ENCODE measurements at regions not wholly inside any gene's neighbourhood (a gene's known extent, or its start where the extent isn't known, plus 50 kb on each side); places are given as distances from the start of the nearest gene placed in this dataset.

- no peak for TF ChIP-seq CTCF (IDR thresholded peaks at IDR 0.05)
Measured at GRCh38 chr3:176789281-176789705, 408.0 kb downstream of the TBL1XR1 start.

GRCh38 chr3:176787506-176787905, 409.8 kb downstream of the TBL1XR1 start:
- intact Hi-C loops (cut with DNase I), result no loop called here
- no peaks in the 10 kb centered on the region for H3K4me1 ChIP-seq
- no peaks in the 10 kb centered on the region for H3K27me3 ChIP-seq (ENCODE audit: insufficient read depth in 3 of 3, low read length in 2 of 3)
- WGBS, 3 donors, result 62 to 76% (median 63%) methylated on average over 3 of the region's 3 CpGs
- ATAC-seq (no peak), DNase-seq (no peak)
- no peak overlapping the region for H3K27ac ChIP-seq
- no peaks in the 10 kb centered on the region for H3K9me3 ChIP-seq
- H3K36me3 ChIP-seq (ENCODE audit: insufficient read depth in 1 of 2, low read depth in 1 of 2), result no peaks in the 10 kb centered on the region
- no peak overlapping the region for H3K4me3 ChIP-seq
- TF ChIP-seq CTCF (IDR thresholded peaks at IDR 0.05), result no peak

More at GRCh38 chr3:176789281-176789705, 408.0 kb downstream of the TBL1XR1 start:
- Histone ChIP-seq H3K4me3 (no peak overlapping the region), H3K9me3 (no peaks in the 10 kb centered on the region), H3K36me3 (ENCODE audit: insufficient read depth in 1 of 2, low read depth in 1 of 2) (no peaks in the 10 kb centered on the region), H3K27me3 (ENCODE audit: insufficient read depth in 3 of 3, low read length in 2 of 3) (no peaks in the 10 kb centered on the region), H3K27ac (no peak overlapping the region), H3K4me1 (no peaks in the 10 kb centered on the region)
- WGBS, 3 donors, result 83 to 92% (median 89%) methylated on average over 1 of the region's 1 CpG
- DNase-seq, result no peak
- intact Hi-C loops (cut with DNase I), result no loop called here
- no peak for ATAC-seq

DNA sequence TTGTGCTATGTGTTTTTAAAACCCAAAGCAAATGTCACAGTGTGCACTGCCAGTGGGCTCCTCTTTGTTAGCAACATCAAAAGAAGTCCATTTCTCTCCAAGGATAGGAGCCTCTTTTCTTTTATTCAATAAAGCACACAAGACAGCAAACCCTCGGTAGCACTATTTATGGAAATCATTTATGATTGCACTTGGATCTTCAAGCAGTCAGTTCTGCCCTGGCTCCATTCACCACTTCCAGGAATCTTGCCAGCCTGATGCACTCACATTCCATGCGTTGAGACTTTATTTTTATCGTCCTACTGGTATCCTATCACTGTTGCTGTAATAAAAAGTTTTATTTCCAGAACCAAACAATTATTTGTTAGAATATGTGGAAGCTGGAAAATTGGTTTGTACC, 412.1 kb downstream of the TBL1XR1 start:
- intact Hi-C loops (cut with DNase I), result no loop called here
- no peak overlapping the region for H3K4me3 ChIP-seq
- H3K27ac ChIP-seq, result no peak overlapping the region
- no peaks in the 10 kb centered on the region for H3K36me3 ChIP-seq (ENCODE audit: insufficient read depth in 1 of 2, low read depth in 1 of 2)
- no peaks in the 10 kb centered on the region for H3K27me3 ChIP-seq (ENCODE audit: insufficient read depth in 3 of 3, low read length in 2 of 3)
- no peak for TF ChIP-seq CTCF (IDR thresholded peaks at IDR 0.05)
- no peaks in the 10 kb centered on the region for H3K9me3 ChIP-seq
- DNase-seq, result no peak
- peak in 1 of 4 donors; percentile 27 for ATAC-seq
- WGBS, 3 donors, result 9 to 24% (median 17%) methylated on average over 3 of the region's 3 CpGs
- H3K4me1 ChIP-seq, result no peaks in the 10 kb centered on the region

GRCh38 chr3:176780766-176781165, 416.5 kb downstream of the TBL1XR1 start:
- Histone ChIP-seq H3K36me3 (ENCODE audit: insufficient read depth in 1 of 2, low read depth in 1 of 2) (no peaks in the 10 kb centered on the region), H3K4me1 (no peaks in the 10 kb centered on the region), H3K27me3 (ENCODE audit: insufficient read depth in 3 of 3, low read length in 2 of 3) (no peaks in the 10 kb centered on the region), H3K4me3 (no peak overlapping the region), H3K27ac (no peak overlapping the region), H3K9me3 (no peaks in the 10 kb centered on the region)
- DNase-seq (no peak), ATAC-seq (no peak)
- no peak for TF ChIP-seq CTCF (IDR thresholded peaks at IDR 0.05)
- intact Hi-C loops (cut with DNase I), result no loop called here

DNA sequence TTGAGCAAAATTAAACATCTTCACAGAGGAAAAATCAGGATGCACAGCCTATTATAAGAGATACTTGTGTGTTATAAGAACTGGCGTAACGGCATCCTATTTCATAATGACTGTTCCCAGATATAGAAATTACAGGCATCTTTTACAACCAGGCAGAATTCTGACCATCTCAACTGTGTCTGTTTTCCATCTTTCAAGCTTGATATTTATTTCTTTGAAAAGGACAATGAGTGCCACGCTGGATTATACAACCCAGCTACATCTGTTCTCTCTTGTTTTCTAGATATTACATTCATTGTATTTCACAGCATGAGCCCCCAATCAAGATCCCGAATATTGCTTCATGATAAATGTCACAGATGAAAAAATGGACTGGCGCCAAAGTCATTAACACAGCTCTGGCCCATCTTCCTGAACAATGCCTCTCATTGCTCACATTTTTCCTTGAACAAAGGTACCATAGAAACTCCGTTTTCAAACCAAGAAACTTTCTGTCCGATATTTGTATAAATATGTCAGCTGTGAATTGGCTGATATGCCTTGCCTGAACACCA, 420.6 kb downstream of the TBL1XR1 start:
- H3K9me3 ChIP-seq, result peaks cover 5% of the 10 kb centered on the region
- no peak for DNase-seq

More for the DNA sequence above, 420.6 kb downstream of the TBL1XR1 start:
- no peak for TF ChIP-seq CTCF (IDR thresholded peaks at IDR 0.05)
- WGBS, 3 donors, result 40 to 48% (median 45%) methylated on average over 7 of the region's 7 CpGs
- H3K36me3 ChIP-seq (ENCODE audit: insufficient read depth in 1 of 2, low read depth in 1 of 2), result no peaks in the 10 kb centered on the region
- H3K4me1 ChIP-seq, result no peaks in the 10 kb centered on the region
- H3K27me3 ChIP-seq (ENCODE audit: insufficient read depth in 3 of 3, low read length in 2 of 3), result no peaks in the 10 kb centered on the region
- intact Hi-C loops (cut with DNase I), result no loop called here
- no peak for ATAC-seq
- no peak overlapping the region for H3K4me3 ChIP-seq
- H3K27ac ChIP-seq, result no peak overlapping the region

Data from psoas muscle (tissue), 7 donors.